ENCODE measurements at regions not wholly inside any gene's neighbourhood (a gene's known extent, or its start where the extent isn't known, plus 50 kb on each side); places are given as distances from the start of the nearest gene placed in this dataset.

DNA sequence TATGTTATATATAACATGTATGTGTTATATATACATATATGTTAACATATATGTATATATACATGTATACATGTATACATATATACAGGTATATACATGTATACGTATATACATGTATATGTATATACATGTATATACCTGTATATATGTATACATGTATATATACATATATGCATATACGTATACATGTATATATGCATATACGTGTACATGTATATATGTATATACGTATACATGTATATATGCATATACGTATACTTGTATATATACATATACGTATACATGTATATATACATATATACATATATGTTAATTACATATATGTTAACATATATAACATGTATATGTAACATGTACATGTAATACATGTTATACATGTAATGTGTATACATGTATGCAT lies 1077.3 kb upstream of the ADGRL3 start:
- TF ChIP-seq, protein P1, sequence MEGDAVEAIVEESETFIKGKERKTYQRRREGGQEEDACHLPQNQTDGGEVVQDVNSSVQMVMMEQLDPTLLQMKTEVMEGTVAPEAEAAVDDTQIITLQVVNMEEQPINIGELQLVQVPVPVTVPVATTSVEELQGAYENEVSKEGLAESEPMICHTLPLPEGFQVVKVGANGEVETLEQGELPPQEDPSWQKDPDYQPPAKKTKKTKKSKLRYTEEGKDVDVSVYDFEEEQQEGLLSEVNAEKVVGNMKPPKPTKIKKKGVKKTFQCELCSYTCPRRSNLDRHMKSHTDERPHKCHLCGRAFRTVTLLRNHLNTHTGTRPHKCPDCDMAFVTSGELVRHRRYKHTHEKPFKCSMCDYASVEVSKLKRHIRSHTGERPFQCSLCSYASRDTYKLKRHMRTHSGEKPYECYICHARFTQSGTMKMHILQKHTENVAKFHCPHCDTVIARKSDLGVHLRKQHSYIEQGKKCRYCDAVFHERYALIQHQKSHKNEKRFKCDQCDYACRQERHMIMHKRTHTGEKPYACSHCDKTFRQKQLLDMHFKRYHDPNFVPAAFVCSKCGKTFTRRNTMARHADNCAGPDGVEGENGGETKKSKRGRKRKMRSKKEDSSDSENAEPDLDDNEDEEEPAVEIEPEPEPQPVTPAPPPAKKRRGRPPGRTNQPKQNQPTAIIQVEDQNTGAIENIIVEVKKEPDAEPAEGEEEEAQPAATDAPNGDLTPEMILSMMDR (IDR thresholded peaks at IDR 0.05; ENCODE audit: poor library complexity): no peak
- TF ChIP-seq EZH2phosphoT487 (IDR thresholded peaks at IDR 0.05; ENCODE audit: low read depth, severe bottlenecking, unreplicated experiment) (no peak), EZH2 (IDR thresholded peaks at IDR 0.05; ENCODE audit: borderline replicate concordance) (no peak)

Measured in hepatocyte (in vitro differentiated cells).